WTC11 (cell line): ENCODE measurements at regions not wholly inside any gene's neighbourhood (a gene's known extent, or its start where the extent isn't known, plus 50 kb on each side); places are given as distances from the start of the nearest gene placed in this dataset.

ENCODE experiments used
- ATAC-seq: fragments of 200-7000 bp; cut with Tn5 transposase; 2 replicates; pipeline ENCODE4 v1.10.0; 2021; ENCODE audit warnings: mild to moderate bottlenecking, moderate library complexity
- CTCF ChIA-PET: fragments of 300-600 bp; sonication (Branson Sonifier 250); formaldehyde crosslinking; loops from one replicate; lab custom pipeline; 2021; ENCODE audit warnings: antibody characterized with exemption; lab: Charles Lee
- POLR2A ChIA-PET: fragments of 350-600 bp; sonication (Branson Sonifier 250); formaldehyde crosslinking; loops from one replicate; lab custom pipeline; 2021; ENCODE audit warnings: antibody characterized with exemption; lab: Charles Lee
- DNase-seq: peaks from one replicate; pipeline ENCODE4 v3.0.0; 2021; ENCODE audit warnings: low spot score
- H3K27ac Mint-ChIP-seq: 2 replicates; pipeline ENCODE4 v1.8.0; 2021; ENCODE audit warnings: mixed read lengths
- H3K27me3 Mint-ChIP-seq: 2 replicates; pipeline ENCODE4 v1.8.0; 2021; ENCODE audit warnings: low read depth, mild to moderate bottlenecking, moderate library complexity, mixed read lengths
- H3K36me3 Mint-ChIP-seq: 2 replicates; pipeline ENCODE4 v1.8.0; 2021; ENCODE audit warnings: mixed read lengths
- H3K4me1 Mint-ChIP-seq: 2 replicates; pipeline ENCODE4 v1.8.0; 2022; ENCODE audit warnings: mixed read lengths
- H3K4me3 Mint-ChIP-seq: 2 replicates; pipeline ENCODE4 v1.8.0; 2021; ENCODE audit warnings: mild to moderate bottlenecking, moderate library complexity, mixed read lengths
- H3K9me3 Mint-ChIP-seq: 2 replicates; pipeline ENCODE4 v1.8.0; 2021; ENCODE audit warnings: mixed read lengths
- AR ChIP-seq: fragments of 250-450 bp; sonication (Bioruptor Pico); IDR thresholded peaks from 2 replicates; pipeline ENCODE4 v1.9.0; 2021; ENCODE audit warnings: mild to moderate bottlenecking
- ARID4B ChIP-seq: sonication (generic); formaldehyde crosslinking; IDR thresholded peaks from 2 replicates; pipeline ENCODE4 v1.8.0; 2023; ENCODE audit warnings: missing genetic modification reagents, mild to moderate bottlenecking, borderline replicate concordance
- ATF1 ChIP-seq: sonication (generic); formaldehyde crosslinking; IDR thresholded peaks from 2 replicates; pipeline ENCODE4 v1.8.1; 2023; ENCODE audit warnings: mild to moderate bottlenecking, moderate library complexity, missing genetic modification reagents
- ATF2 ChIP-seq: sonication (generic); formaldehyde crosslinking; IDR thresholded peaks from 2 replicates; pipeline ENCODE4 v1.8.1; 2022; ENCODE audit warnings: low read depth, missing genetic modification reagents, borderline replicate concordance
- EMX1 ChIP-seq: fragments of 250-450 bp; sonication (Bioruptor Pico); IDR thresholded peaks from 2 replicates; pipeline ENCODE4 v1.8.0; 2021; ENCODE audit warnings: mild to moderate bottlenecking
- ERG ChIP-seq: fragments of 250-450 bp; sonication (Bioruptor Pico); IDR thresholded peaks from 2 replicates; pipeline ENCODE4 v1.8.0; 2021; ENCODE audit warnings: mild to moderate bottlenecking
- ESRRA ChIP-seq: sonication (generic); formaldehyde crosslinking; IDR thresholded peaks from 2 replicates; pipeline ENCODE4 v1.8.1; 2022; ENCODE audit warnings: mild to moderate bottlenecking, missing genetic modification reagents, borderline replicate concordance
- ETV6 ChIP-seq: sonication (generic); formaldehyde crosslinking; IDR thresholded peaks from 2 replicates; pipeline ENCODE4 v1.8.1; 2022; ENCODE audit warnings: mild to moderate bottlenecking, missing genetic modification reagents
- GTF2I ChIP-seq: fragments of 250-450 bp; sonication (Bioruptor Pico); conservative IDR thresholded peaks from 2 replicates; pipeline ENCODE4 v1.4.0; 2021; ENCODE audit warnings: mild to moderate bottlenecking
- IRF2 ChIP-seq: sonication (generic); formaldehyde crosslinking; IDR thresholded peaks from 2 replicates; pipeline ENCODE4 v1.8.0; 2022; ENCODE audit warnings: low read depth, missing genetic modification reagents, borderline replicate concordance
- NR2C2 ChIP-seq: sonication (generic); formaldehyde crosslinking; IDR thresholded peaks from 2 replicates; pipeline ENCODE4 v1.8.0; 2022; ENCODE audit warnings: mild to moderate bottlenecking, missing genetic modification reagents
- PRRX2 ChIP-seq: fragments of 250-450 bp; sonication (Bioruptor Pico); IDR thresholded peaks from 2 replicates; pipeline ENCODE4 v1.8.0; 2021; ENCODE audit warnings: mild to moderate bottlenecking
- SP1 ChIP-seq: sonication (generic); formaldehyde crosslinking; conservative IDR thresholded peaks from 2 replicates; pipeline ENCODE4 v1.8.1; 2022; ENCODE audit warnings: missing genetic modification reagents
- TCF7 ChIP-seq: sonication (generic); formaldehyde crosslinking; IDR thresholded peaks from 2 replicates; pipeline ENCODE4 v1.8.0; 2022; ENCODE audit warnings: mild to moderate bottlenecking, low read depth, missing genetic modification reagents, moderate library complexity
- USF1 ChIP-seq: sonication (generic); formaldehyde crosslinking; IDR thresholded peaks from 2 replicates; pipeline ENCODE4 v1.8.0; 2022; ENCODE audit warnings: mild to moderate bottlenecking, missing genetic modification reagents
- ZBTB43 ChIP-seq: sonication (generic); formaldehyde crosslinking; IDR thresholded peaks from 2 replicates; pipeline ENCODE4 v1.8.1; 2023; ENCODE audit warnings: mild to moderate bottlenecking, missing genetic modification reagents
- ZNF219 ChIP-seq: sonication (generic); formaldehyde crosslinking; IDR thresholded peaks from 2 replicates; pipeline ENCODE4 v1.8.0; 2023; ENCODE audit warnings: missing genetic modification reagents, mild to moderate bottlenecking, borderline replicate concordance
- TF ChIP-seq, protein P1 (sequence below): fragments of 250-450 bp; sonication (Bioruptor Pico); IDR thresholded peaks from 2 replicates; pipeline ENCODE4 v1.9.0; 2021; ENCODE audit warnings: moderate library complexity, mild to moderate bottlenecking, inconsistent platforms, borderline replicate concordance
- TF ChIP-seq, protein P2 (sequence below): fragments of 250-450 bp; sonication (Bioruptor Pico); IDR thresholded peaks from 2 replicates; pipeline ENCODE4 v2.1.2; 2022; ENCODE audit warnings: mild to moderate bottlenecking, moderate library complexity

- POLR2A ChIA-PET, result no interaction called here
- no peak overlapping the region for H3K4me3 Mint-ChIP-seq
- no peaks in the 10 kb centered on the region for H3K36me3 Mint-ChIP-seq
- H3K9me3 Mint-ChIP-seq, result no peaks in the 10 kb centered on the region
- ATAC-seq, result no peak
- H3K4me1 Mint-ChIP-seq, result no peaks in the 10 kb centered on the region; the same call in 1 of the 2 replicates
- CTCF ChIA-PET, result no interaction called here
- TF ChIP-seq TCF7, result no peak
- no peak for TF ChIP-seq AR (CRISPR knock-in tag)
- TF ChIP-seq, protein P1, sequence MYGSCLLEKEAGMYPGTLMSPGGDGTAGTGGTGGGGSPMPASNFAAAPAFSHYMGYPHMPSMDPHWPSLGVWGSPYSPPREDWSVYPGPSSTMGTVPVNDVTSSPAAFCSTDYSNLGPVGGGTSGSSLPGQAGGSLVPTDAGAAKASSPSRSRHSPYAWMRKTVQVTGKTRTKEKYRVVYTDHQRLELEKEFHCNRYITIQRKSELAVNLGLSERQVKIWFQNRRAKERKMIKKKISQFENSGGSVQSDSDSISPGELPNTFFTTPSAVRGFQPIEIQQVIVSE (CRISPR knock-in tag), result no peak
- no peak for TF ChIP-seq GTF2I (CRISPR knock-in tag)
- no peak for TF ChIP-seq EMX1
- no peak for TF ChIP-seq PRRX2 (CRISPR knock-in tag)
- TF ChIP-seq USF1 (CRISPR knock-in tag), result no peak
- TF ChIP-seq ATF2 (CRISPR knock-in tag), result no peak
- no peak for TF ChIP-seq ETV6 (CRISPR knock-in tag)
- no peak for TF ChIP-seq ATF1 (CRISPR knock-in tag)
- no peak for TF ChIP-seq IRF2 (CRISPR knock-in tag)
- TF ChIP-seq ESRRA (CRISPR knock-in tag), result no peak
- no peaks in the 10 kb centered on the region for H3K27me3 Mint-ChIP-seq
- no peak for DNase-seq
- H3K27ac Mint-ChIP-seq, result no peak overlapping the region
Measured at GRCh38 chr3:76768912-76769311, 271.0 kb upstream of the ROBO2 start.

- CTCF ChIA-PET, result no interaction called here
- TF ChIP-seq, protein P2, sequence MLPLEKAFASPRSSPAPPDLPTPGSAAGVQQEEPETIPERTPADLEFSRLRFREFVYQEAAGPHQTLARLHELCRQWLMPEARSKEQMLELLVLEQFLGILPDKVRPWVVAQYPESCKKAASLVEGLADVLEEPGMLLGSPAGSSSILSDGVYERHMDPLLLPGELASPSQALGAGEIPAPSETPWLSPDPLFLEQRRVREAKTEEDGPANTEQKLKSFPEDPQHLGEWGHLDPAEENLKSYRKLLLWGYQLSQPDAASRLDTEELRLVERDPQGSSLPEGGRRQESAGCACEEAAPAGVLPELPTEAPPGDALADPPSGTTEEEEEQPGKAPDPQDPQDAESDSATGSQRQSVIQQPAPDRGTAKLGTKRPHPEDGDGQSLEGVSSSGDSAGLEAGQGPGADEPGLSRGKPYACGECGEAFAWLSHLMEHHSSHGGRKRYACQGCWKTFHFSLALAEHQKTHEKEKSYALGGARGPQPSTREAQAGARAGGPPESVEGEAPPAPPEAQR (CRISPR knock-in tag), result no peak
- no peak for TF ChIP-seq ARID4B (CRISPR knock-in tag)
- TF ChIP-seq ZBTB43 (CRISPR knock-in tag), result no peak
- TF ChIP-seq PRRX2 (CRISPR knock-in tag), result no peak
- TF ChIP-seq ERG (CRISPR knock-in tag), result no peak
- no peak for TF ChIP-seq ZNF219 (CRISPR knock-in tag)
- no peak for TF ChIP-seq NR2C2
- TF ChIP-seq SP1 (CRISPR knock-in tag), result no peak
- POLR2A ChIA-PET, result no interaction called here
- Mint-ChIP-seq H3K9me3 (peaks cover 3% of the 10 kb centered on the region; the same call in 1 of the 2 replicates), H3K4me3 (no peak overlapping the region), H3K27ac (no peak overlapping the region), H3K36me3 (no peaks in the 10 kb centered on the region), H3K27me3 (no peaks in the 10 kb centered on the region), H3K4me1 (no peaks in the 10 kb centered on the region)
- no peak for DNase-seq
- no peak for ATAC-seq
Measured at GRCh38 chr3:76776927-76777326, 263.0 kb upstream of the ROBO2 start.
